ENCODE measurements at regions not wholly inside any gene's neighbourhood (a gene's known extent, or its start where the extent isn't known, plus 50 kb on each side); places are given as distances from the start of the nearest gene placed in this dataset.
"Not testable (repeated sequence)": the region's sequence is repeated elsewhere in the genome, so short reads cannot be mapped to it uniquely, and the experiment has no call there.

GRCh38 chr14:105999361-106000028 lies 473.1 kb downstream of the TMEM121 start:
- Mint-ChIP-seq H3K27ac (no peak overlapping the region), H3K4me3 (ENCODE audit: low read depth) (no peak overlapping the region), H3K27me3 (no peaks in the 10 kb centered on the region), H3K9me3 (ENCODE audit: low read depth) (peaks cover 37% of the 10 kb centered on the region), H3K36me3 (ENCODE audit: insufficient read depth) (peaks cover 6% of the 10 kb centered on the region), H3K4me1 (ENCODE audit: low read depth) (no peaks in the 10 kb centered on the region)
- peak; percentile 4 for TF ChIP-seq CTCF (IDR thresholded peaks at IDR 0.05; ENCODE audit: unreplicated experiment)
- no peak for DNase-seq (ENCODE audit: low spot score, unreplicated experiment)

- H3K4me1 Mint-ChIP-seq (ENCODE audit: low read depth); H3K27ac Mint-ChIP-seq; H3K36me3 Mint-ChIP-seq (ENCODE audit: insufficient read depth); H3K27me3 Mint-ChIP-seq; DNase-seq (ENCODE audit: low spot score, unreplicated experiment); H3K4me3 Mint-ChIP-seq (ENCODE audit: low read depth): not testable (repeated sequence)
- H3K9me3 Mint-ChIP-seq (ENCODE audit: low read depth): peaks cover 37% of the 10 kb centered on the region
Measured at GRCh38 chr14:106000029-106000511, 473.7 kb downstream of the TMEM121 start.

- H3K27me3 Mint-ChIP-seq; H3K27ac Mint-ChIP-seq; H3K4me1 Mint-ChIP-seq (ENCODE audit: low read depth); H3K36me3 Mint-ChIP-seq (ENCODE audit: insufficient read depth); H3K4me3 Mint-ChIP-seq (ENCODE audit: low read depth); DNase-seq (ENCODE audit: low spot score, unreplicated experiment): not testable (repeated sequence)
- peaks cover 38% of the 10 kb centered on the region for H3K9me3 Mint-ChIP-seq (ENCODE audit: low read depth)
Measured at GRCh38 chr14:106001277-106001676, 474.9 kb downstream of the TMEM121 start.

- no peaks in the 10 kb centered on the region for H3K4me1 Mint-ChIP-seq (ENCODE audit: low read depth)
- DNase-seq (ENCODE audit: low spot score, unreplicated experiment): no peak
- no peak overlapping the region for H3K4me3 Mint-ChIP-seq (ENCODE audit: low read depth)
- H3K36me3 Mint-ChIP-seq (ENCODE audit: insufficient read depth): peaks cover 9% of the 10 kb centered on the region
- no peak for TF ChIP-seq CTCF (IDR thresholded peaks at IDR 0.05; ENCODE audit: unreplicated experiment)
- no peaks in the 10 kb centered on the region for H3K27me3 Mint-ChIP-seq
- no peak overlapping the region for H3K27ac Mint-ChIP-seq
- peaks cover 40% of the 10 kb centered on the region for H3K9me3 Mint-ChIP-seq (ENCODE audit: low read depth)
Measured at GRCh38 chr14:106003351-106003750, 477.0 kb downstream of the TMEM121 start.

- H3K4me3 Mint-ChIP-seq (ENCODE audit: low read depth); H3K27me3 Mint-ChIP-seq; DNase-seq (ENCODE audit: low spot score, unreplicated experiment); H3K36me3 Mint-ChIP-seq (ENCODE audit: insufficient read depth); H3K4me1 Mint-ChIP-seq (ENCODE audit: low read depth); H3K27ac Mint-ChIP-seq: not testable (repeated sequence)
- peaks cover 47% of the 10 kb centered on the region for H3K9me3 Mint-ChIP-seq (ENCODE audit: low read depth)
Measured at GRCh38 chr14:106004937-106005795, 478.8 kb downstream of the TMEM121 start.

- H3K4me3 Mint-ChIP-seq (ENCODE audit: low read depth); H3K4me1 Mint-ChIP-seq (ENCODE audit: low read depth); H3K27ac Mint-ChIP-seq; DNase-seq (ENCODE audit: low spot score, unreplicated experiment); H3K27me3 Mint-ChIP-seq; H3K36me3 Mint-ChIP-seq (ENCODE audit: insufficient read depth): not testable (repeated sequence)
- H3K9me3 Mint-ChIP-seq (ENCODE audit: low read depth): peaks cover 52% of the 10 kb centered on the region
Measured at GRCh38 chr14:106006043-106006442, 479.7 kb downstream of the TMEM121 start.

- H3K27me3 Mint-ChIP-seq; H3K27ac Mint-ChIP-seq; DNase-seq (ENCODE audit: low spot score, unreplicated experiment); H3K4me3 Mint-ChIP-seq (ENCODE audit: low read depth); H3K4me1 Mint-ChIP-seq (ENCODE audit: low read depth); H3K36me3 Mint-ChIP-seq (ENCODE audit: insufficient read depth): not testable (repeated sequence)
- H3K9me3 Mint-ChIP-seq (ENCODE audit: low read depth): peaks cover 51% of the 10 kb centered on the region
Measured at GRCh38 chr14:106006716-106007115, 480.3 kb downstream of the TMEM121 start.

All from progenitor cell of endocrine pancreas (in vitro differentiated cells).